GM19035 (cell line): ENCODE measurements at regions not wholly inside any gene's neighbourhood (a gene's known extent, or its start where the extent isn't known, plus 50 kb on each side); places are given as distances from the start of the nearest gene placed in this dataset.
"Not testable (repeated sequence)": the region's sequence is repeated elsewhere in the genome, so short reads cannot be mapped to it uniquely, and the experiment has no call there.

ENCODE experiments used
- ATAC-seq: cut with Tn5 transposase; IDR thresholded peaks from one replicate; pipeline ENCODE4 v1.9.1; 2021; ENCODE audit not compliant: unreplicated experiment

DNA sequence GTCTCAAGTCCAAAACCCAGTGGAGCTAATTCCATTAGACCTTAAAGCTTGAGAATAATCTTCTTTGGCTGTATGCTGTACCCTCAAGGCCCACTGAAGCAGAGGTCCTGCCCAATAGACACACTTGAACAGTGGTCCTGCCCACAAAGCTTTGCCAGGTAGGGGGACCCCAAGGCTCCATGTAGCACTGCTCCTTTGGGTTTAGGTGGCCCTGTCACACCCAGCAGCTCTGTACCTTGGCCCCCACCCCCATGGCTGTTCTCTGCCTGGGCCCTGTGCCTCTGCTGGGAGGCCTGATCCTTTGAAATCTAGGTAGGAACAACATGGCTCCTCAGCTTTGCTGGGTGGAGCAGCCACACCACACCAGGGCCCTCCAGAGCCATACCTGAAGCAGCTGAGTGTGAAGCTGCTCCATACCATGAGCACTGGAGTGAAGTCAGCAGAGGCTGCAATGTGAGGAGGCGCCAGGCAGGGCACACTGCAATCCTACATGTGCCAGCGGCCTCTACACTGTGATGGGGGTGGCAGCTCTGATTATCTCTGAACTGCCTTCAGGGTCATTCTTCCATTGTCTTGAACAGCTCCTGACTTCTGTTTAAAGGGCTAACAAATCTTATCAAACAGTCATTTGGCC is 188.0 kb upstream of the CCDC54 start:
- ATAC-seq, result no peak

DNA sequence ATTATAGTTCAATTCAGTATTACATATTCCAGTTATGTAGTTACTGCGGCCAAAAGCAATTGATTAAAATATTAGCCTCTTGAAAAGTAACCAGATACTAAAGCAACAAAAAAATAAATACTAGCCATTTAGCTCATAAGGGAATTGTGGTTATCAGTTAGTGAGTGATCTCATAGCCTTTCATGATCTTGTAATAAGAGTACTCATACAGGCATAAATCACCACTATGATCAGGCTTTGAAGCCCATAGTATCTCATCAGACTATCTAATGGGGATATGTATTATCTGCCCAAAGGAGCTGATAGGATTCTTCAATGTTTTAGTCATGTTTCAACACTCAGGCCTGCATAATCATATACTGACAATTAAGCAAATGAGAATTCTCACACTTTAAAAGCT is 184.1 kb upstream of the CCDC54 start:
- no peak for ATAC-seq

DNA sequence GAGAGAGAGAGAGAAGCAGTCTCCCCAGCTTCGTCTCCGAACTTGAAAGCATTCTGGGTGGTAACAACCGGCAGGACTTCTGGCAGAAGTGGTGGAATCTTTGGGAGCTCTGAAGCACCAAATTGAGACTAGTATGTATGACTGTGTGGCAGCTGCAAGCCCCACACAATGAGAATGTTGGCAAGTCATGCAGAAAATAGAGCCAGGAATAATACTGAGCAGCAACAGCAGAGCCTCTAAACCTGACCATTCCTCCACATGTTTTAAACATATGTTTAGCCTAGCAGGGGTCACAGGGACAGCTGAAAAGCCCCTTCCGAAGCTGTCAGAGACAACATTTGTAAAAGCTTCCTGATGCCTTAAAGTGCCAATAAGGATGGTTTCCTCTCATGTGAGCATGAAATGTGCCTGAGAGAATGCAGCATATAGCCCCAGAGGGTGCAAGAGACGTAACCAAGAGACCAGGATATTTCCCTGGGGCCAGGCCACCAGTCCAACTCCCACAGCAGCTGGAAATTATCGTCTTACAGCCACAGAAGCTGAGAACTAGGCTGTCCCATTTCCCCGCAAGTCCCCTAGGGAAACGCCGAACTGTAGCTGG is 178.6 kb upstream of the CCDC54 start:
- ATAC-seq, result no peak

DNA sequence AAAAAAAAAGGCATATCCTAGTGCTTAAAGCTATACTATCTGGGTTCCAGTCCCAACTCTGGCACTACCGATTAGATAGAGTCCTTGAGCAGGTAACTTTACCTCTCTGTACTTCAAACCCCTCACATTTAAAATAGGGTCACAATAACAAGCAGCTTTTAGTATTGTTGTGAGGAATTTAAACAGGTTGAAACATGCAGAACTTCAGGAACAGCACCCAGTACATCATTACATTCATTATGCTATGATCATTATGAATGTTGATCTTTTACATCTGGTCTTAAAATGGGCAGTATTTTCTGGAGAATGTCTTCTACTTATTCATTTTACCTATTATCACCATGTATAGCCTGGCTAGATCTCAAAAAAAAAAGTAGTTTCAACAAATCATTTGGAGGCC is 176.1 kb upstream of the CCDC54 start:
- ATAC-seq, result no peak

DNA sequence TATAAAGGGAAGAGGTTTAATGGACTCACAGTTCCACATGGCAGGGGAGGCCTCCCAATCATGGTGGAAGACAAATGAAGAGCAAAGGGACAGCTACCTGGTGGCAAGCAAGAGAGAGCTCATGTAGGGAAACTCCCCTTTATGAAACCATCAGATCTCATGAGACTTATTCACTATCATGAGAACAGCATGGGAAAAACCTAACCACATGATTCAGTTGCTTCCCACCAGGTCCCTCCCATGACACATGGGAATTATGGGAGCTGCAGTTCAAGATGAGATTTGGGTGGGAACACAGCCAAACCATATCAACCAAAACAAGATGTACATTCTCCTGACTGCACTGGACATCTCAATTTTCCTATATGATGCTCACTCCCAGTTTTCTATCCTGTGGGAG is 174.4 kb upstream of the CCDC54 start:
- ATAC-seq, result not testable (repeated sequence)

DNA sequence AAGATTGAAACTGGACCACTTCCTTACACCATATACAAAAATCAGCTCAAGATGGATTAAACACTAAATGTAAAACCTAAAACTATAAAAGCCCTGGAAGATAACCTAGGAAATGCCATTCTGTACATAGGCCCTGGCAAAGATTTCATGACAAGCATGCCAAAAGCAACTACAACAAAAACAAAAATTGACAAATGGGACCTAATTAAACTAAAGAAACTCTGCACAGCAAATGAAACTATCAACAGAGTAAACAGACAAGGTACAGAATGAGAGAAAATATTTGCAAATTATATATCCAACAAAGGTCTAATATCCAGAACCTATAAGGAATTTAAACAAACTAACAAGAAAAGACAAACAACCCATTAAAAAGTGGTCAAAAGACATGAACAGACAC is 173.1 kb upstream of the CCDC54 start:
- ATAC-seq, result no peak

DNA sequence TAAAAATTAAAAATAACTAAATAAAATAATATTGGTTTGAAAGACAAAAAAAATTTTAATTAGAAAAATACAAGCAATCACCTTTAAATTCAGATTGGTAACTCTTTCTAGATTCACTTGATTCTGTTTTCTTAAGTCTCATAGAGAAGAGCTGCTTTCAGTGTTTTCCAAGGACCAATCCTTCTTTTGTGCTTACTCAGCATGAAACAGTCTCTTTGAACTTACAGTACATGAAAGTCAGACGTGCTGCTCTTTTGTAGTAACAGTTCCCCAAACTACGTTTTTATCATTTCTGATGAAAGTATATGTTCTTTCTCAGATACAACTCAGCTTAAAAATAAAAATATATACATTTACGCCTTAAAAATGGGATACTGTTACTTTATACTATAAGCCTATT is 171.9 kb upstream of the CCDC54 start:
- ATAC-seq, result no peak

DNA sequence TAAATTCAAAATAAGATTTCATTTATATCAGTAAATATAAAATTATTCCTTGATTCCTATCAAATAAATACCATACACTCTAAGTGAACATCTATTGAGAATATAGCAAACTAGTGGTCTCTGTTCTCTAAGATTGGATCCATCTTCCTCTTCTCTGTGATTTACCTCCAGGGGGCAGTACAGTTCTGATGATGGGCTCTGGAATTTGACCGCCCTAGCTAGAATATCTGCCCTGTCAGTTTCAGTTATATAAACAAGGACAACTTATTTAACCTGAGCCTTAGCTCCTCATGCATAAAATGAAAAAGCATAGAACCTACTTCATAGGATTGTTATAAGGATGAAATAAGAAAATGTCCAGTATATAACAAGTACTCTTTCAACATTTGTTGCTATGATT is 171.1 kb upstream of the CCDC54 start:
- no peak for ATAC-seq

DNA sequence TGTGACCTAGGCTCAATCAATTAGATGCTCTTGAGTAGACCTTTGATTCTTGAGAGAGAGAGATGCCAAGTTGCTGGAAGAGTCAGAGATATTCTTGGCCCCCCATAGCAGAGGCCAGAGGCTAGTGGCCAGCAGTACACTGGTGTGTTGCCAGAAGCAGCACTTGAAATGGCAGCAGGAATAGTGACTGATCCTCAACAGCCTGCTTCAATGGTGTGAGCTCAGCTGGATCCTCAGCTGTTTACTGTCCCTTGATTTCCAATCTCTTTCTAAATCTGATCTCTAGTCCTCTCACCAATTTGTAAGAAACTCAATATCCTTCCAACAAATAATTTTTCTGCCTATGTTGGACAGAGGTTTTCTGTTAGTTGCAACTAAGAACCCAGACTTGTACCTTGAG is 170.3 kb upstream of the CCDC54 start:
- no peak for ATAC-seq

DNA sequence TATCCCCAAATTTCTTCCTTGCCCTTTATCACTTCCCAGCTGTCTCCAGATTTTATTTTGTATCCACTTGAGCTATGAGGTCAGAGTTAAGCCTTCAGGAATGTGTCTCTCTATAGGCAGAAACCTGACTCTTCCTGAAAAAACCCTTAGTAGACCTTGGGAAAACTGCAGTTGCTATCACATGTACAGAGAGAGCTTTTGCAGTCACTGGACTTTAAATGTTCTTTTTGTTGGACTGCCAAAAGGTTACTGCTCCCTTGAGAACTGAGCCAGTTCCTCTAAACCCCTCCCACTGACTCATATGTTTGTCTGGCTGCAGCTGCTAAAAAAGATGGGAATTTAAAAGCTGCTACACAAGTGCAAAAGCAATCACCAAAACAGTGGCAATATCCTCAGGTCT is 169.1 kb upstream of the CCDC54 start:
- no peak for ATAC-seq

DNA sequence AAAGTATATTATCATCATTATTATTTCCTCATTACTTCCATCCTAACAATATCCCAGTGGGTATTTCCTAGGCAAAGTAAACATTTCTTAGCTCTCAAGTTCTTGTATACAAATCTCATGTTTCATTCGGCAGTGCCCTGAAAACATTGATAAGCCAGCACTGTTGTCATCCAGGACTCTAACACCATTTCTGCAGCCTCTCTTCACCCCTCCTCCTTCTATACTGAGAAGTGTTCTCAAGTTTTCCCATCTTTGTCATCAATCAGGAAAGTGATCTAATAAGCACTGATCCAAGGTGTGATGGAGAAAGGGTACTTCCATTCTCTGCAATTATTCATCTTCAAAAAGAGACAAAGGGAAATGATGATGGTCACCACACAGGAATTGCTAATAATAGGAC is 168.4 kb upstream of the CCDC54 start:
- ATAC-seq, result no peak

DNA sequence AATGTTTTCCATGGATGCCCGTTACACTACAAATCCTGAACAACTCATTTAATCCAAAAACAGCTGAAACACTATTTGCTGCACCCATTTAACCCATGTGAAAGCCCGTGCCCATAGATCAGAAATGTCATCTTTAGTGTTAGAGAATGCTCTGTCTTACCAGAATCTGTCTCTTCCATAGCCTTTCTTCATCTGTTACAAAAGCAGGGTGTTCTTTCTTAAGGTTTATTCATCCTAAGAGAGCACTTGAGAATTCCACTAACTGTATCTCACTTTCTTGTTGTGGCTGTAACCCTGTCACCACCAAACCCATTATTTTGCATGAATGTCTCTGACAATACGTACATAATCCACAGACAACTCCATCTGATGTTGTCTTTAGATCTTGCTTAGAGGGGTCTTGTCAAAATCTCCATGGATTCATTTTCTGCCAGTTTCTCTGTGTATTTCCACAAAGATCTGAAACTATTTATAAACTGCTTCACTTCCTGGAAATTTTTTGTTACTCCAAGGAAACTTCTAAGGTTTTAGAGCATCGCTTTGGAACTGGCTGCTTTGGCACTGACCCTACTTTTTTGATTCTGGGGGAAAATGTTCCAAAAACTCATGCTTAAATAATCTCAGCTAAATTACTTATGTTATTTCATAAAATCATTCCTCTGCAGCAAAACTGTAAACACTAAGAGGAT is 167.8 kb upstream of the CCDC54 start:
- ATAC-seq, result no peak

DNA sequence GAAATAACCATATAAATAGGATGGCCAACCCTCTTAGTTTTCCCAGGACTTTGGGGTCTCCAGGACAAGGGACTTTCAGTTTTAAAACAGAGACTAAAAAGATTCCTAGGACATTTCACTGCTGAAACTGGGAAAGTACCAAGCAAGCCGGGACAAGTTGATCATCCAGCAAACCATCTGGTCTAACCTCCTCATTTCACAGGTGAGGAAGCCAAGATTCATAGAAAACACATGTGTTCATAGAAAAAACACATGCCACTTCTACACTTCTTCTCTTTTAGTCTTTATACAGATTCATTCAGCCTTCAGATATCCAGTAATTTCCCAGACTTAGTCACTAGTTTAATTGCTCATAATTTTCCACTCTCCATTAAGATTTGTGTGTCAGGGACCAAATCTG is 165.6 kb upstream of the CCDC54 start:
- ATAC-seq, result no peak

DNA sequence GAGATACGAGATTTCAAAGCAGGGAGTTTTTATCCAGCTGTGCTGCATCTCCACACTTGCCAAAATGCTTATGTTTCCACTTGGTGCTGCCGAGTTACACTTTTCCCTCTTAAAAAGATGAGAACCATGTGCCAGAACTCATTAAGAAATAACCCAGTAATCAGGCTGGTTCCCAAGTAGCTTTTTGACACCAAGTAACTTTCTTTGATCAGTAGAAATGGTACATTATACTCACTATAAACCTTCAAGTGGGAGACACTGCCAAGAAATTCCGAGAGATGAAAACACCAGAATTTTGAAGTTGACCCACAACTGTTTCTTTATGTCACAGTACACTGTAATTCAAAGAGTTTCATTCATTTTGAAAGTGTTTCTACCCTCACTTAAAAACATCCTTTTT is 164.6 kb upstream of the CCDC54 start:
- ATAC-seq, result no peak

DNA sequence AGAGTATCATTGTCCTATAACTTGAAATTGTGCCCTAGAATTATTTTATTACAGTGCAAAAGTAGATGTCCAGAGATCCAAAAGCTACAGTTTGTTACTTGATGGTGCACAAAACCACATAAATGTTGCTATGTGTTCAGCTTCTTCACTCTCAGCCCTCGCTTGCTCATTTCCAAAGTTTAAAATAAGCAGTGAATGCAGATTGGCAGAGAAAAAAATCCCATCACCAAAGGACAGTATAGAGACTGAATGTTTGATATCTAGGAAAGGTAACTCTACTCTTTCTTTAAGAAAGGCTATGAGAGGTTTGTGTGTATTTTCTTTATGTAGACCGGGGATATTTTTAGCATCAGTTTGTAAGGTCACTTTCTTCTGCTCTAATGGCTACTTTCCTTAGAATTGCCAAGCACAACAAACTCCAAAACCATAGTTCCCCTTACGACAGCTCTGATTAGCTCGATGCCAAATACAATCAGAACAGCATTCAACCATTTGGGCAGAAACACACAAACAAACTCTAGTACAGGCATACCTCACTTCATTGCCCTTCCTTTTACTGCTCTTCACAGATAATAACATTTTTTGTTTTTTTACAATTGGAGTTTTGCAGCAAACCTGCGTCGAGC is 164.1 kb upstream of the CCDC54 start:
- no peak for ATAC-seq

DNA sequence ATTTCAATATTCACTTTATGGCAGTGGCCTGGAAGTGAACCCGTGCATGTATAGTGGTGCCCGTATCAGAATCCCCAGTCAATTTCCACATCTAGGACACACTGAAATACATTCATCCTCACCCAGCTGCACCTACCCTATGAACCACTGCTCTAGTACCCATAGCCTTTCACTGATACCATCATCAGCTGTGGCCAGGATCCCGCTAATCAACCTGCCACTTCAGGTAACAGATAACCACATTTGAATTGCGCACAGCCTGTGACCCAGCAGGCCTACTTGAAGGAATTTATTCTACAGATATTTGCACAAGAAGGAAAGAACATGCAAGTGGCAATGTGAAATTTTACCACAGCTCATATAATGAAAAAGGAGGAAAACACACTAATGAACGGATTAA is 161.0 kb upstream of the CCDC54 start:
- ATAC-seq, result no peak

DNA sequence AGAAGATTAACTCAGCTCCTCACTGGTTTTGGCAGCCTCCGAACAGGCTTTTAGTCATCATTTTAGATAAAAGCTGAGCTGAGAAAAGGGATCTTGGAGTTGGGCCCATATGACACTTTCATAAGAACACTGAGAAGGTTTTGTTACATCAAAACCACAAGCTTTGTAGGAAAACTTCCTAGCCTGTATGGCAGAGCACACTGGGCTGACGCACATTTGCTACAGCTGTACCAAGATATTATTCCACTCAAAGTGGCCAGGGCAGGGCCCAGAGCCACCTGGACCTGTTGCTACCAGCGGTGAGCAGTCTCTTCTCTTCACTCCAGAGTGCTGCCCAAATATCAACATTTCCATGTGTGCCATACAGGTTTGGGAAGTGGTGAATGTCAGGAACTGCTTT is 160.5 kb upstream of the CCDC54 start:
- ATAC-seq, result no peak

DNA sequence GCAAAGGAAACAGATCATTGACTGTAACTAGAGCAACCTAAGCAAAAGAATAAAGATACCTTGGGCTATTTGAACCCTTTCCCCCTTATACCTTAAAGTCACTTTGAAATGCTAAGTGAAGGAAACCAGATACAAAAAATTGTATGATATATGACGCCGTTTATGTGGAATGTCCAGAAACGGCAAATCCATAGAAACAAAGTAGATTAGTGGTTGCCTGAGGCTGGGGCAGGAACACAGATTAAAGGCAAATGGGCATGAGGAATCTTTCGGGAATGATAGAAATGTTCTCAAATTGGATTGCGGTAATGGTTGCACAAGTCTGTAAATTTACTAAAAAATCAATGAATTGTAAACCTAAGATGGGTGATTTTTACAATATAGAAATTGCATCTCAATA is 160.1 kb upstream of the CCDC54 start:
- no peak for ATAC-seq

DNA sequence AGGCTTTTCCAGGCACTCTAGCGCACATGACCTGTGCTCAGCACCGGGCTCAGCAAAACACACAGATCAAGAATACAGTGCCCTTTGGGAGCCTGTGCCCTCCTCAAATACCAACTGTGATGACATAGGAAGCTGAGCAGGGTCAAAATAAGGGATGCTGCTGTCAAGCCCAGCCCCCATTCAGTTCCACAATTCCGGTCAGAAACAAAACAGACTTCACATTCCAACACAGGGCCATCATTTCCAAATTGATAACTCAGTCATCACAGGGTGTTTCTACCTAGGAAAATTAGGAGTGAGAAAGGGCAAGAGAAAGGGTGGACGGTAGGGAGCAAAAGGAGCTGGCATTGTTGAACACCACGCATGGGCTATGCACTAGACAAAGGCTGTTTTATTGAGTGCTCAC is 158.4 kb upstream of the CCDC54 start:
- ATAC-seq, result no peak

DNA sequence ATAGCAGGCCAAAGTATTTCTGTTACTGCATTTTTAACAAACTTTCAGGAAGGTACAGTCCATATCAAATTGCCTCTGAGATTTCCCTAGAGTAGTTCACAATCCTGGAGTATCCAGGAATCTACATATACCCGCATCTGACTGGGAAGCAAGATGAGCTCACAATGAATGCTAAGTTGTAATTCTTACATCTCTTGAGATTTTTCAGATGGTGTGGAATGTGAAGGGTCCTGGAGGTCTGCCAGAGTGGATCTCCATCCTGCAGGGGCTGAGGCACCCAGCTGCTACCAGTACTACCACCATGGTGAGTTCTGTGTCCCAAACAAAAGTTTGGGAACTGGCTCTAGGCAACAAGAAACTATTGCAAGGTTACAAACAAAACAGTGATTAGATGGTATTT is 156.7 kb upstream of the CCDC54 start:
- ATAC-seq, result no peak

DNA sequence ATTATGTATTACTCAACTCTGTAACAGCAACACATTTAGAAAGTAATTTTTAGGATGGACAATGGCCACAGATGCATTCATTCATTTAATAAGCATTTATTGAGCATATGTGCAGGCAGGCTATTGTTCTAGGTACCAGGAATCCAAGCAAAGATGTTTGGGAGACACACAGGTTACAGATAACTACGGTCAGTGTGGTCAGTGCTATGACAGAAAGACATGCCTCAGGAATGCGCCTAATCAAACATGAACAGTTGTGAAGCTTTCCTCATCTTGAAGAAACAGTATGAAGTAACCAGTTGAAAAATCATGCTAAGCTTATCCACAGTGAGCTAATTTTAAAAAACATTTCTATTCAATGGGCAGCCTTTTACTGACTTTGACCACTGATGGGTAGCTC is 155.4 kb upstream of the CCDC54 start:
- ATAC-seq, result no peak

DNA sequence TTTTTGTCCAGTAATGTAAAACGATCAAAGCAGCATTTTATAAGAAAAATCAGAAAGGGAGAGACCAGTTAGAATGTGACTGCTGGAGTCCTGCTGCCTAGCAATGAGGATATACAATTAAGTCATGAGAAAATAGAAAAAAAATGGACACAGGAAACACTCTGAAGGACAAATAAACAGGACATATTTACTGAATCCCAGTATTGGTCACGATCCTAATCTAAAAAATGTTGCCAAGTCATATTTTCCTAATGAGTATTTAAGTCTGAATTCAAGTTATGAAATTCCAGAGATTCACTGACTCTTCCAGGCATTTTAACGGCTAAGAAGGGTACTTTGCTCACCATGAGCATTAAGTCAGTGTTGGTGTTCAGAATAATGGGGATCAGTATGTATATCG is 154.3 kb upstream of the CCDC54 start:
- ATAC-seq, result no peak
